ENCODE measurements at regions not wholly inside any gene's neighbourhood (a gene's known extent, or its start where the extent isn't known, plus 50 kb on each side); places are given as distances from the start of the nearest gene placed in this dataset.

DNA sequence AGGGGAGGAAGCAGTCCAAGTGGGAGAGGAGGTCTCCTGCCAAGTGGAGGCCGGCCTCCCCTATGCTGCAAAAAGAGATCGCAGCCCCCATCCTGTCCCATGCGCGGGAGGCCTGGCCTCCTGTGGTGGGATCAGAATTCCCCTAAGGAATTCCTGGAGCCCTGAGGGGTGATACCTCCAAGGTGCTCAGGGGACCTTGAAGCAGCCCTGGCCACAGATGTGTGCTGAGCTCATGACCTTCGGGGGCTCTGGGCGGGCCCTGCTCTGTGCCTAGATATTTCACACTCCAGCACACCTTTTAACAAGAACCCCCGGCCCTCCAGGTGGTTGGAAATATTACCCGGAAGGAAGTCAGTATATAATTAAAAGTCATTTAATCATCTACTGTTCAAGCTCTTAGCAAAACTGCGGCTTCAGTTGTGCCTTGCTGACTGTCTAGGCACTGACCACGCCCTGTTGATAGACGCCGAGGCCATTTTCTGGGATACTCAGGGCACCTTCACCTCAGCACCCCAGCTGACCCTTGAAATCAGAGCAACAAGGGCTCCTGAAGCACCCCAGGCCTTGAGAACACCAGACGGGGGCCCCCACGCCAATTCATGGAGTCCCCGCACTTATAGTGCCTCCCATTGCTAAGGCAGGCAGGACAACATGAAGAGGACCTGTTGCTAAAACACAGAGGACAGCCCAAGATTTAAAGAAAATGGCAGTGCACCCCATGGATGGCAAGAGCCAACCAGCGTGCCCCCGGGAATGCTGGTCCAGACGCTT is 119.1 kb downstream of the NDUFA10 start:
- Mint-ChIP-seq H3K4me1 (ENCODE audit: low read depth) (peaks cover 8% of the 10 kb centered on the region), H3K27me3 (ENCODE audit: low read depth) (peaks cover 2% of the 10 kb centered on the region), H3K9me3 (ENCODE audit: insufficient read depth) (no peaks in the 10 kb centered on the region), H3K27ac (no peak overlapping the region), H3K4me3 (no peak overlapping the region), H3K36me3 (ENCODE audit: low read depth) (no peaks in the 10 kb centered on the region)
- ATAC-seq (no peak), DNase-seq (peak; percentile 8)
- CTCF ChIA-PET: no interaction called here
- POLR2A ChIA-PET: no interaction called here

DNA sequence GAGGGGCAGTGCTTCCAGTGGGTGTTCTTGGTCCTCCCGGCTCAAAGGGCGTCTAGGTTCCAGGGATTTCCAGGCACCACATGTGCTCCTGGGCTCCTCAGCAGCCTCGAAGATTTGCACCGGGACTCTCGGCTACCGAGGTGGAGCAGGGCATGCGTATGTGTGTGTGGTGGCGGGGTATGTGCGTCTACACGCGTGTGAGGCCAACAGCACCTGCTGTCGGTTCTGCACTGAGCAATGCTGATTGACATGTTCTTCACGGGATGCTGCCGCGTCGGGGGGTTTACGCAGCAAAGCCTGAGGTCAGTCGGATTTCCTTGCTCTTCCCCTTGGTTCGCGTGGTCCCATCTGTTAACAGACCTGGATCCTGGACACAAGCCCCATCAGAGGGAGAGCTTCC is 119.8 kb downstream of the NDUFA10 start:
- ChIA-PET POLR2A (no interaction called here), CTCF (no interaction called here)
- H3K27me3 Mint-ChIP-seq (ENCODE audit: low read depth): peaks cover 2% of the 10 kb centered on the region
- no peak overlapping the region for H3K27ac Mint-ChIP-seq
- peaks cover 2% of the 10 kb centered on the region for H3K4me1 Mint-ChIP-seq (ENCODE audit: low read depth)
- no peaks in the 10 kb centered on the region for H3K36me3 Mint-ChIP-seq (ENCODE audit: low read depth)
- no peaks in the 10 kb centered on the region for H3K9me3 Mint-ChIP-seq (ENCODE audit: insufficient read depth)
- no peak for ATAC-seq
- H3K4me3 Mint-ChIP-seq: no peak overlapping the region
- peak; percentile 2 for DNase-seq

DNA sequence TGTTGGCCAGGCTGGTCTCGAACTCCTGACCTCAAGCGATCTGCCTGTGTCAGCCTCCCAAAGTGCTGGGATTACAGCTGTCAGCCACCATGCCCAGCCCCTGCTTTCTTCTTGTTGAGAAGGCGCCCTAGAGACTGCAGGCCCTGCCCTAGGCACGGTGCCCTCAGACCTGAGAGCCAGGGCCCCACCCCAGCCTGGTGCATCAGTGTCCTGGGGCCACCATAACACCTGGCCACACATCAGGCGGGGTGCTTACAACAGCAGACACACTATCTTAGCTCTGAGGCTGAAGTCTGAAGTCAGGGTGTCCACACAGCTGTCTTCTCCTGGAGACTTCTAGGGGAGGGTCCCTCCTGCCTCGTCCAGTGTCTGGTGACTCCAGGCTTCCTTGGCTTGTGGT is 120.6 kb downstream of the NDUFA10 start:
- no peak overlapping the region for H3K27ac Mint-ChIP-seq
- ATAC-seq: no peak

DNA sequence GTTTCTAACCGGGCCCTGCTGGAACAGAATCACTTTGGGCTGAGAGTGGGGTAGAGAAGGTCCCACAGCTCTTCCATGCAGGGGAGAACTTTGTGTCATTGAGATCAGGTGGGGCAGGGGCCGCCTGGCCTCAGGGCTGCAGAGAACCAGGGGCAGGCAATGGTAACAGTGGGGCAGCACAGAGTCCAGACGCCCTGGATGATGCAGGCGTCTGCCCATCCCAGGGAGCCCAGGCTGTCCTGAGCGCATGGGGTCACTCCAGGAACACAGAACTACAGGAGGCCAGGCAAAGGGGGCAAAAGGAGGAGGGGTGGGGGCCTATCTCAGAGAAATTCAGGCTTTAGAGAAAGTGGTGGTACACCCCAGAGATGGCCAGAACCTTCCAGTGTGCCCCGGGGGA is 121.3 kb downstream of the NDUFA10 start:
- Mint-ChIP-seq H3K9me3 (ENCODE audit: insufficient read depth) (no peaks in the 10 kb centered on the region), H3K4me1 (ENCODE audit: low read depth) (no peaks in the 10 kb centered on the region), H3K27me3 (ENCODE audit: low read depth) (peaks cover 2% of the 10 kb centered on the region), H3K27ac (no peak overlapping the region), H3K36me3 (ENCODE audit: low read depth) (no peaks in the 10 kb centered on the region), H3K4me3 (no peak overlapping the region)
- ChIA-PET CTCF (no interaction called here), POLR2A (no interaction called here)
- ATAC-seq (no peak), DNase-seq (no peak)

More for the DNA sequence above, 120.6 kb downstream of the NDUFA10 start:
- Mint-ChIP-seq H3K4me3 (no peak overlapping the region), H3K27me3 (ENCODE audit: low read depth) (peaks cover 2% of the 10 kb centered on the region), H3K4me1 (ENCODE audit: low read depth) (no peaks in the 10 kb centered on the region), H3K9me3 (ENCODE audit: insufficient read depth) (no peaks in the 10 kb centered on the region), H3K36me3 (ENCODE audit: low read depth) (no peaks in the 10 kb centered on the region)
- ChIA-PET POLR2A (no interaction called here), CTCF (no interaction called here)
- peak; percentile 7 for DNase-seq

DNA sequence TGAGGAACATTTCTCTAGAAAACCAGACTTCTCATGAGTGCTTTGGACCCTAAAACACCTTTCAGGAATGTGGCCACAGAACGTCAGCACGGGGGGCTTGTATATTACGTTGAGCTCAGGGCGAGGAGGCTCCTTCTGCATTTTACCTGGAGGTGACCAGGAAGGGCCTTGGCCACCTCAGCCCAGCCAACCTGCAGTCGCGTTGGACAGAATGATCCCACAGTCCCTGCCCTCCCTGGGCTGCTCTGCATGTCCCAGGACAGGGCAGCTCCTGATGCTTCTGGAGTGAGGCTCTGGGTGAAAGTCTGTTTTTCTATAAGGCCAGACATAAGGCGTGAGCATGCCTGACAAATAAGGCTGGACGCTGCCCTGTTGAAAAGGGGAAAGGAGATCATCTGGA is 121.9 kb downstream of the NDUFA10 start:
- ChIA-PET POLR2A (no interaction called here), CTCF (no interaction called here)
- no peak overlapping the region for H3K4me3 Mint-ChIP-seq
- no peak overlapping the region for H3K27ac Mint-ChIP-seq
- peaks cover 2% of the 10 kb centered on the region for H3K27me3 Mint-ChIP-seq (ENCODE audit: low read depth)
- no peaks in the 10 kb centered on the region for H3K36me3 Mint-ChIP-seq (ENCODE audit: low read depth)
- peak; percentile 11 for DNase-seq
- no peaks in the 10 kb centered on the region for H3K9me3 Mint-ChIP-seq (ENCODE audit: insufficient read depth)
- H3K4me1 Mint-ChIP-seq (ENCODE audit: low read depth): no peaks in the 10 kb centered on the region
- no peak for ATAC-seq

DNA sequence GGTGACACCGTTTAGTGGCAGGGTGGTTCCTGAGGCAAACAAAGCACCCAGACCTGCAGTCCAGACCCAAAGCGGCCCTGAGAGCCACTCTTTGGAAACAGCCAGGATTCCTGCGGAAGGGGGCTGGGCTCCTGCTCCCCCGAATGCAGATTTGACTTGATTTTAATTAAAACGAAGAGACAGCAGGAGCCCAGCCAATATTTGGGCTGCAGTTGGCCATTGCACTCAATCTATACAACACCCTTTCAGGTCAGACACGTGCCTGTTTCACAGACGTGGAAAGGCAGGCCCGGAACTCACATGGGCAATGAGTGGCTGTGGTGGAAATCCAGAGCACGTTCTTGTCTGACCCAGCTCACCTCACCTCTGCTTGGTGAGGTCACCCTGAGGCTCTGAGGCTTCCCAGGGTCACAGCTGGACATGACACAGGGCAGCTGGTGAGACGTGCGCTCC is 122.4 kb downstream of the NDUFA10 start:
- no peak overlapping the region for H3K4me3 Mint-ChIP-seq
- H3K9me3 Mint-ChIP-seq (ENCODE audit: insufficient read depth): no peaks in the 10 kb centered on the region
- no peaks in the 10 kb centered on the region for H3K36me3 Mint-ChIP-seq (ENCODE audit: low read depth)
- H3K27ac Mint-ChIP-seq: no peak overlapping the region
- no peaks in the 10 kb centered on the region for H3K4me1 Mint-ChIP-seq (ENCODE audit: low read depth)
- POLR2A ChIA-PET: no interaction called here
- DNase-seq (peak; percentile 8), ATAC-seq (no peak)
- peaks cover 2% of the 10 kb centered on the region for H3K27me3 Mint-ChIP-seq (ENCODE audit: low read depth)
- CTCF ChIA-PET: no interaction called here

DNA sequence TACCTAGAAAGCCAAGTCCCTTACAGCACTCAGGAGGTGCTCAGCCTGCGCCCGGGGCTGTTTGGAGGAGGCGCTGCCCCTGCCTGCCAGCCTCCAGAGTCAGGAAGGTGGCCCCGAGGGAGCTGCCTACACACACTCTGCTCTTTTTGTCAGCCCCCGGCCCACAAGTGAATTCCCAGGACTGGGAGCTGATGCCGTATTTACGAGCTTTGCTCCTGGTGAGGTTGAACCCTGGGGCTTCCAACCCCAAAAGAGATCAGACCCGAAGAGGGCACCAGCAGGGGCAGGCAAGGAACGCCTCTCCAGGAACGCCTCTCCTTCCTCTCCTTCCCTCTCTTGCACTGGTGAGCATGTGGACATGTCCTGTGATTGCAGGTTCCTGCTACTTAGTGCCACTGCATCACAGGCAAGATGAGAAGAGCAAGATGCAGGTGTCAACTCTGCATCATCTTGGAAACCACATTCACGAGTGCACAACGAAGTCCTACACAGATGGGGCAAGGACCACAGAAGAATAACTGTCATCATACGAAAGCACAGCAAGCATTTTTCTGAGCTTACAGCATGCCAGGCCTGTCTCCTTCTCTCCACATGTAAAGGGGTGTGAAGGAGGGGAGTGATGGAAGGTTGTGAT is 126.7 kb downstream of the NDUFA10 start:
- ChIA-PET POLR2A (no interaction called here), CTCF (no interaction called here)
- ATAC-seq (no peak), DNase-seq (no peak)
- H3K36me3 Mint-ChIP-seq (ENCODE audit: low read depth): no peaks in the 10 kb centered on the region
- H3K27ac Mint-ChIP-seq: no peak overlapping the region
- peaks cover 10% of the 10 kb centered on the region for H3K27me3 Mint-ChIP-seq (ENCODE audit: low read depth)
- H3K9me3 Mint-ChIP-seq (ENCODE audit: insufficient read depth): no peaks in the 10 kb centered on the region
- H3K4me1 Mint-ChIP-seq (ENCODE audit: low read depth): no peaks in the 10 kb centered on the region
- no peak overlapping the region for H3K4me3 Mint-ChIP-seq

DNA sequence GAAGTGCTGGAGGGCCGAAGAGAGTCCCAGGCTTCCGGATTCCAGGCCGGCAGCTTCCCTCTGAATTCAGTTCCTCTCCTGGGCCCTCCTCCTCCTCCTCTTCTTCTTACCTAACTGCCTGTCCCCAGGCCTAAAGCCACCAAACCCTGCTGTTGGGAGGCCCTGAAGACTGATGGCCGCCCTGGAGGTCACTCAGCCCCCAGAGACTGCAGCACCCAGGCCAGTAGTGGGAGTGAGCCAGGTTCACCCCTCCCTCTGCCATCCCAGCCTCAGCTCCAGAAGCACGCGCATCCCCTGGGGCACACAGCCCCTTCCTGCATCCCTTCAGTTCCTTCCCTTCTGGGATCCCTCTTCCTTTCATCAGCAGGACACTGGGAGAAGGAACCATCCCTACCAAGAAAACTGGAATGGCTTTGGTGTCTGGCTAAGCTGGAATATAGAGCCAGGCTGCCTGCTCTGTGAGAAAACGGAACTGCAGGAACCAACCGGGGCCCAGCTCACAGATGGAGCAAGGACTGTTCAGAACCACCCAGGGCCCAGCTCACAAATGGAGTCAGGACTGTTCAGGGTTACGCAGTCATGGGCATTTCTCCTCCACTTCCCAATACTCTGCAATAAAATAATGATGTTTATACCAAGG is 127.4 kb downstream of the NDUFA10 start:
- Mint-ChIP-seq H3K4me1 (ENCODE audit: low read depth) (no peaks in the 10 kb centered on the region), H3K9me3 (ENCODE audit: insufficient read depth) (no peaks in the 10 kb centered on the region), H3K36me3 (ENCODE audit: low read depth) (no peaks in the 10 kb centered on the region), H3K27ac (no peak overlapping the region), H3K4me3 (no peak overlapping the region), H3K27me3 (ENCODE audit: low read depth) (peaks cover 10% of the 10 kb centered on the region)
- ATAC-seq (no peak), DNase-seq (no peak)
- ChIA-PET CTCF (no interaction called here), POLR2A (no interaction called here)

DNA sequence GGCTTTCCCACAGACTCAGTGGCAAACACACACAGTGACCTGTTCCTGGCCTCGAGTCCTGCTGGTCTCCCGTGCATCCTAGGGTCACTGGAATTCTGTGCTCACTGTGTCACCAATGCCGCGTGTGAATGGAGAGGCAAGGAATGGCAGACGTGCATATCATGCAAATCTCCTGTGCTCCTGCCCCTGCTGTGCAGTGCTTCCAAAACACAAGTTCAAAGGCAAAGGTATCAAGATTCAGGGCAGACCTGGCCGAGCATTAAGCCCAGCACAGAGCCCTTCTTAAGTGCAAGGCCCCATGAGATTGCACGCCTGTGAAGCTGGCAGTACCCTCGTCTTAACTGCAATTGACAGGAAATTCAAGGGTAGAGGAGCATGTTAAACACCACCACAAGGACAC is 129.1 kb downstream of the NDUFA10 start:
- CTCF ChIA-PET: no interaction called here
- Mint-ChIP-seq H3K4me1 (ENCODE audit: low read depth) (no peaks in the 10 kb centered on the region), H3K9me3 (ENCODE audit: insufficient read depth) (no peaks in the 10 kb centered on the region), H3K36me3 (ENCODE audit: low read depth) (no peaks in the 10 kb centered on the region), H3K4me3 (no peak overlapping the region), H3K27ac (no peak overlapping the region), H3K27me3 (ENCODE audit: low read depth) (peaks cover 8% of the 10 kb centered on the region)
- DNase-seq (no peak), ATAC-seq (no peak)
- POLR2A ChIA-PET: no interaction called here

DNA sequence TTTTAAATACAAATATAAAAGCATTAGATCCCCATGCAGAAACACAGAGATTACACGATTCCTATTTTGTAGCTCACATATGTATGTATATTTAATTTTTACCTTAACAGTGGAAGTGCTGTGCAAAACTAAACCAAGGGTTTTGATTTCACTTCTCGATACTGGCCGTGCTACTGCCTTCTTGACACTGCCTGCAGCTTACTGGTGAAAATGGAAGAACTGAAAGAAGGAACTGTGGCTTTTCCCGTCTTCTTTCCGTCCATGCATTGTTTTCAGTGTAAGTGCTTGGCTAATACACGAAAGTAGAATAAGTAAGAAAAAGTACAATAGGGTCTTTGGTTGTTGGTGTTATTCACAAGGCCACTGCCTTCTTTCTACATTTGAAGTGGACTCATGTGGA is 129.5 kb downstream of the NDUFA10 start:
- POLR2A ChIA-PET: no interaction called here
- Mint-ChIP-seq H3K27me3 (ENCODE audit: low read depth) (peaks cover 8% of the 10 kb centered on the region), H3K4me1 (ENCODE audit: low read depth) (no peaks in the 10 kb centered on the region), H3K36me3 (ENCODE audit: low read depth) (no peaks in the 10 kb centered on the region), H3K4me3 (no peak overlapping the region), H3K9me3 (ENCODE audit: insufficient read depth) (no peaks in the 10 kb centered on the region), H3K27ac (no peak overlapping the region)
- CTCF ChIA-PET: no interaction called here
- DNase-seq: no peak
- no peak for ATAC-seq

DNA sequence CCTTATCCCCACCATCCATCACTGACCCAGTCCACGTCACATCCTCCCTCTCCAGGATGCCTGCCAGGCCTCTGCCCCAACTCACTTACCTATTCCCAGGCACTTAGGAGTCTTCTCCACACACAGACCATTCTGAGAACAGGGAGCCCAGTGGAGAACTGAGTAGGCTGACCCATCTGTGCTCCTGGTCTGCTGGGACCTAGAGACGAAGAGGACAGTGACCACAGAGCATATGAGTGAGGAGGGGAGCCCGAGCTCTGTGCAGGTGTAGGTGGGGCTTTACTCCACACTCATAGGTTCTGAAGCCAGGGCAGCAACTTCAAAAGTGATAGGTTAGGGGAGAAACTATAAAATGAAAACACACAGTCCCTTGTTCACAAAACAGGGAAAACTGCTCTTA is 130.0 kb downstream of the NDUFA10 start:
- H3K9me3 Mint-ChIP-seq (ENCODE audit: insufficient read depth): no peaks in the 10 kb centered on the region
- H3K27ac Mint-ChIP-seq: no peak overlapping the region
- no peaks in the 10 kb centered on the region for H3K36me3 Mint-ChIP-seq (ENCODE audit: low read depth)
- DNase-seq: no peak
- H3K4me1 Mint-ChIP-seq (ENCODE audit: low read depth): no peaks in the 10 kb centered on the region
- no peak overlapping the region for H3K4me3 Mint-ChIP-seq
- ChIA-PET CTCF (no interaction called here), POLR2A (no interaction called here)
- ATAC-seq: no peak
- peaks cover 8% of the 10 kb centered on the region for H3K27me3 Mint-ChIP-seq (ENCODE audit: low read depth)

DNA sequence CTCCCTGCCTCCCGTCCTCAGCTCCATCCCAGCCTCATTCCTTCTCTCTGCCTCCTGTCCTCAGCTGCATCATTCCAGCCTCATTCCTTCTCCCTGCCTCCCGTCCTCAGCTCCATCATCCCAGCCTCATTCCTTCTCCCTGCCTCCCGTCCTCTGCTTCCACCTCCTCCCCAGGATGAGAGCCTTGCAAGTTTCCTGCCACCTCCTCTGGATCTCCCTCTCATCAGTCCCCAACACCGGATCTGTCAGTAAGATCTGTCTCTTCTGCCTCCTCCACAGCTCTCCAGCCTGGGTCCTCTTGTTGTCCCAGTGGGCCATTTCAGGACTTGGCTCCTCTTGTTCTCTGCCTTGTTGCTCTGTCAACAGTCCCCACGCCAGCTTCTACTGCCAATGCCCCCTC is 130.9 kb downstream of the NDUFA10 start:
- H3K4me3 Mint-ChIP-seq: no peak overlapping the region
- no peaks in the 10 kb centered on the region for H3K9me3 Mint-ChIP-seq (ENCODE audit: insufficient read depth)
- CTCF ChIA-PET: interaction anchor here (0.8 kb wide), 1 partner anchor 1672 kb away, joined by 4 read pairs; no protein-coding TSS in a partner anchor
- H3K27me3 Mint-ChIP-seq (ENCODE audit: low read depth): peaks cover 8% of the 10 kb centered on the region
- POLR2A ChIA-PET: no interaction called here
- H3K4me1 Mint-ChIP-seq (ENCODE audit: low read depth): no peaks in the 10 kb centered on the region
- DNase-seq (no peak), ATAC-seq (no peak)
- no peaks in the 10 kb centered on the region for H3K36me3 Mint-ChIP-seq (ENCODE audit: low read depth)
- no peak overlapping the region for H3K27ac Mint-ChIP-seq
